ENCODE measurements at regions not wholly inside any gene's neighbourhood (a gene's known extent, or its start where the extent isn't known, plus 50 kb on each side); places are given as distances from the start of the nearest gene placed in this dataset.
"Not testable (repeated sequence)": the region's sequence is repeated elsewhere in the genome, so short reads cannot be mapped to it uniquely, and the experiment has no call there.

DNA sequence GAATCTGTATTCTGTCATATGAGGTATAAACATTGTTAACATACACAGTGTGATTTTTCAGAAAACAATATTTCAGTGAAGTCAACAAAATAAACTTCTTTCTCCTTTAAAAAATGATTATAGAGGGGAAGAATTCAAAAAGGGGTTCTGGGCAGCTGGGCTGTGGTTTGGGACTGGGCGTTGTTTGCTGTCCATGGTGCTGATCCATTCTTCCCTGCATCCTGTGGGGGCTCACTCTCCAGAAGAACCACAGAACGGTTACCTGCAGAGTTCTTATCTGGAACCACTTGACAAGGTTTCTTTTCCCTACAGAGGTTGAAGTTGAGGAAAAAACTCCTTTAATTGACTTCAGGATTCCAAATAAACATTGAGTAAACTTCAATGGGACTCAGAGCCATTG lies 1091.0 kb downstream of the CDH8 start:
- H4K20me1 ChIP-seq (ENCODE audit: insufficient read depth, low read length) = no peaks in the 10 kb centered on the region
- no peak overlapping the region for H3K27ac ChIP-seq (ENCODE audit: low read depth, low read length)
- H2AFZ ChIP-seq (ENCODE audit: low read length) = no peak overlapping the region
- no peak for DNase-seq (ENCODE audit: insufficient read length, low spot score, missing footprints)
- TF ChIP-seq CTCF (IDR thresholded peaks at IDR 0.05; ENCODE audit: extremely low read depth, low read depth, low read length) = no peak
- no peaks in the 10 kb centered on the region for H3K27me3 ChIP-seq (ENCODE audit: insufficient read depth, low read length)
- no peaks in the 10 kb centered on the region for H3K79me2 ChIP-seq (ENCODE audit: insufficient read depth, low read length)
- H3K4me1 ChIP-seq (ENCODE audit: insufficient read depth, low read length) = no peaks in the 10 kb centered on the region
- H3K9me3 ChIP-seq (ENCODE audit: low read depth, low read length) = no peaks in the 10 kb centered on the region
- no peak overlapping the region for H3K4me2 ChIP-seq (ENCODE audit: insufficient read depth, low read length)
- no peaks in the 10 kb centered on the region for H3K36me3 ChIP-seq (ENCODE audit: insufficient read depth, low read length)
- H3K4me3 ChIP-seq (ENCODE audit: insufficient read depth, low read length) = no peak overlapping the region

DNA sequence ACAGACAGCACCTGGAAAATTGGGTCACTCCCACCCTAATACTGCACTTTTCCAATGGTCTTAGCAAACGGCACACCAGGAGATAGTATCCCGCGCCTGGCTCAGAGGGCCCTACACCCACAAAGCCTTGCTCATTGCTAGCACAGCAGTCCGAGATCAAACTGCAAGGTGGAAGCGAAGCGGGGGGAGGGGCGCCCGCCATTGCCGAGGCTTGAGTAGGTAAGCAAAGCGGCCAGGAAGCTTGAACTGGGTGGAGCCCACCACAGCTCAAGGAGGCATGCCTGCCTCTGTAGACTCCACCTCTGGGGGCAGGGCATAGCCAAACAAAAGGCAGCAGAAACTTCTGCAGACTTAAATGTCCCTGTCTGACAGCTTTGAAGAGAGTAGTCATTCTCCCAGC lies 1100.0 kb downstream of the CDH8 start:
- H3K79me2 ChIP-seq (ENCODE audit: insufficient read depth, low read length); H3K36me3 ChIP-seq (ENCODE audit: insufficient read depth, low read length); H2AFZ ChIP-seq (ENCODE audit: low read length); H3K4me1 ChIP-seq (ENCODE audit: insufficient read depth, low read length); H3K9me3 ChIP-seq (ENCODE audit: low read depth, low read length); H3K27ac ChIP-seq (ENCODE audit: low read depth, low read length); H3K4me3 ChIP-seq (ENCODE audit: insufficient read depth, low read length); H4K20me1 ChIP-seq (ENCODE audit: insufficient read depth, low read length); H3K4me2 ChIP-seq (ENCODE audit: insufficient read depth, low read length); H3K27me3 ChIP-seq (ENCODE audit: insufficient read depth, low read length); DNase-seq (ENCODE audit: insufficient read length, low spot score, missing footprints): not testable (repeated sequence)

GRCh38 chr16:60932600-60932999 lies 1103.6 kb downstream of the CDH8 start:
- Histone ChIP-seq H3K27me3 (ENCODE audit: insufficient read depth, low read length) (no peaks in the 10 kb centered on the region), H3K36me3 (ENCODE audit: insufficient read depth, low read length) (no peaks in the 10 kb centered on the region), H4K20me1 (ENCODE audit: insufficient read depth, low read length) (no peaks in the 10 kb centered on the region), H3K79me2 (ENCODE audit: insufficient read depth, low read length) (no peaks in the 10 kb centered on the region), H3K4me1 (ENCODE audit: insufficient read depth, low read length) (no peaks in the 10 kb centered on the region), H3K4me3 (ENCODE audit: insufficient read depth, low read length) (no peak overlapping the region), H3K9me3 (ENCODE audit: low read depth, low read length) (peaks cover 2% of the 10 kb centered on the region), H2AFZ (ENCODE audit: low read length) (no peak overlapping the region), H3K27ac (ENCODE audit: low read depth, low read length) (no peak overlapping the region), H3K4me2 (ENCODE audit: insufficient read depth, low read length) (no peak overlapping the region)
- TF ChIP-seq CTCF (IDR thresholded peaks at IDR 0.05; ENCODE audit: extremely low read depth, low read depth, low read length) = no peak
- no peak for DNase-seq (ENCODE audit: insufficient read length, low spot score, missing footprints)

DNA sequence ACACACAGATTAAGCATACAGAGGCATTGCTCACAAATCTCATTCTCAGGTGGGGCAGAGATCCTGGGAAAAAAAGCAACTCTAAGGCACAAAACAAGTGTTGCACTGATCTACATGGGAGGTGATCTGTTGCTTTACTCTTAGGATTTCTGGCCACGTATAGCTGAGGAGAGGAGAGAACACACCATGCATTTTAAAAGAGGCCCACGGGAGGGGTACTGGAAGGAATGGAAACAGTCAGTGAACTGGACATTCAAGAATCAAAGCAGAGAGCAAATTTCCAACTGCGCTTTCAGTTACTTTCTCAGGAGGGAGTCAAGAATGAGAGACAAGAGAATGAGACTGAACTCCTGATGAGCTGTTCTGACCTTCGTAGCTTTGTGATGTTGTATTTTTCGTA lies 1105.9 kb downstream of the CDH8 start:
- H3K4me1 ChIP-seq (ENCODE audit: insufficient read depth, low read length) = no peaks in the 10 kb centered on the region
- H2AFZ ChIP-seq (ENCODE audit: low read length) = no peak overlapping the region
- no peaks in the 10 kb centered on the region for H3K79me2 ChIP-seq (ENCODE audit: insufficient read depth, low read length)
- peaks cover 4% of the 10 kb centered on the region for H3K9me3 ChIP-seq (ENCODE audit: low read depth, low read length)
- H3K36me3 ChIP-seq (ENCODE audit: insufficient read depth, low read length) = no peaks in the 10 kb centered on the region
- no peak overlapping the region for H3K4me2 ChIP-seq (ENCODE audit: insufficient read depth, low read length)
- no peaks in the 10 kb centered on the region for H3K27me3 ChIP-seq (ENCODE audit: insufficient read depth, low read length)
- no peaks in the 10 kb centered on the region for H4K20me1 ChIP-seq (ENCODE audit: insufficient read depth, low read length)
- no peak overlapping the region for H3K27ac ChIP-seq (ENCODE audit: low read depth, low read length)
- no peak for TF ChIP-seq CTCF (IDR thresholded peaks at IDR 0.05; ENCODE audit: extremely low read depth, low read depth, low read length)
- no peak for DNase-seq (ENCODE audit: insufficient read length, low spot score, missing footprints)
- H3K4me3 ChIP-seq (ENCODE audit: insufficient read depth, low read length) = no peak overlapping the region

DNA sequence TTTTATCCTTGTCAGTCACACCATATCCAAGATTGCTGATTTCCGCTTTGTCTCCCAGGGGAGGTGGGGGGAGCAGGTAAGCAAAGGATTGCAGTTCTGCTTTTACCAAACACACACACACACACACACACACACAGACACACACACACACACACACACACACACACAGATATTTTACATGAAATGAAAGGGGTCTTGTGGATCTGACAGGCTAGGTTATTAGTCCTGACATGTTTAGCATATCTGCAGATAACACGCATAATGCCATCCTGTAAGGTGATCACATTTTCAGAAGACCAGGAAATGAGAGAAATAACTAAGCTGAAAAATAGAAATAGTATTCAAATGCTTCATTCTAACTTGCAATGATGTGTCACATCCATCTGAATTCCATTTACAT lies 1113.3 kb downstream of the CDH8 start:
- H3K27ac ChIP-seq (ENCODE audit: low read depth, low read length) = no peak overlapping the region
- DNase-seq (ENCODE audit: insufficient read length, low spot score, missing footprints) = no peak
- H3K79me2 ChIP-seq (ENCODE audit: insufficient read depth, low read length) = no peaks in the 10 kb centered on the region

More for the DNA sequence above, 1113.3 kb downstream of the CDH8 start:
- no peaks in the 10 kb centered on the region for H4K20me1 ChIP-seq (ENCODE audit: insufficient read depth, low read length)
- no peak overlapping the region for H3K4me3 ChIP-seq (ENCODE audit: insufficient read depth, low read length)
- no peak for TF ChIP-seq CTCF (IDR thresholded peaks at IDR 0.05; ENCODE audit: extremely low read depth, low read depth, low read length)
- H2AFZ ChIP-seq (ENCODE audit: low read length) = no peak overlapping the region
- H3K9me3 ChIP-seq (ENCODE audit: low read depth, low read length) = peaks cover 2% of the 10 kb centered on the region
- no peaks in the 10 kb centered on the region for H3K36me3 ChIP-seq (ENCODE audit: insufficient read depth, low read length)
- no peak overlapping the region for H3K4me2 ChIP-seq (ENCODE audit: insufficient read depth, low read length)
- no peaks in the 10 kb centered on the region for H3K27me3 ChIP-seq (ENCODE audit: insufficient read depth, low read length)
- H3K4me1 ChIP-seq (ENCODE audit: insufficient read depth, low read length) = no peaks in the 10 kb centered on the region
